ENCODE measurements at regions not wholly inside any gene's neighbourhood (a gene's known extent, or its start where the extent isn't known, plus 50 kb on each side); places are given as distances from the start of the nearest gene placed in this dataset.

GRCh38 chr6:15066089-15066758 lies 179.6 kb upstream of the JARID2 start:
- TF ChIP-seq CTCF (IDR thresholded peaks at IDR 0.05; ENCODE audit: insufficient read depth, low read depth, low read length), result no peak
- no peak for TF ChIP-seq EZH2 (IDR thresholded peaks at IDR 0.05; ENCODE audit: insufficient read depth, low read length)
